ENCODE measurements at regions not wholly inside any gene's neighbourhood (a gene's known extent, or its start where the extent isn't known, plus 50 kb on each side); places are given as distances from the start of the nearest gene placed in this dataset.

GRCh38 chr6:115539531-115539930, 521.2 kb downstream of the FRK start:
- WGBS (ENCODE audit: missing lambda C conversion rate): 23% methylated on average over 6 of the region's 6 CpGs
- H3K4me2 ChIP-seq: no peak overlapping the region
- FAIRE-seq (no peak), ATAC-seq (no peak), DNase-seq (ENCODE audit: low read depth in 1 of 2, low spot score in 1 of 2) (no peak)
- TF ChIP-seq KDM5A (IDR thresholded peaks at IDR 0.05): no peak
- no peak for TF ChIP-seq JUNB (IDR thresholded peaks at IDR 0.05)
- no peak for TF ChIP-seq RNF2 (IDR thresholded peaks at IDR 0.05; ENCODE audit: borderline replicate concordance, low read depth)
- TF ChIP-seq CBX8 (IDR thresholded peaks at IDR 0.05): no peak
- no peak for TF ChIP-seq ZNF302 (CRISPR knock-in tag; IDR thresholded peaks at IDR 0.05)
- no peak for TF ChIP-seq FOSL2 (IDR thresholded peaks at IDR 0.05)
- no peak for TF ChIP-seq FOSL2 (CRISPR knock-in tag; IDR thresholded peaks at IDR 0.05)
- no peak for TF ChIP-seq USF2 (IDR thresholded peaks at IDR 0.05)
- no peak for TF ChIP-seq ZC3H11A (IDR thresholded peaks at IDR 0.05)
- no peak for TF ChIP-seq EHMT2 (IDR thresholded peaks at IDR 0.05; ENCODE audit: low read depth)
- TF ChIP-seq PHF8 (IDR thresholded peaks at IDR 0.05; ENCODE audit: borderline replicate concordance, low read depth): no peak
- no peak for TF ChIP-seq HEYL (CRISPR knock-in tag; IDR thresholded peaks at IDR 0.05)
- no peak for TF ChIP-seq CBX2 (IDR thresholded peaks at IDR 0.05; ENCODE audit: borderline replicate concordance, low read depth)
- TF ChIP-seq ZSCAN20 (CRISPR knock-in tag; IDR thresholded peaks at IDR 0.05): no peak
- no peak for TF ChIP-seq POLR2AphosphoS2 (conservative IDR thresholded peaks at IDR 0.05; ENCODE audit: low read length)
- no peak for TF ChIP-seq KDM1A (IDR thresholded peaks at IDR 0.05; ENCODE audit: low read depth)
- no peak for TF ChIP-seq TFCP2L1 (CRISPR knock-in tag; IDR thresholded peaks at IDR 0.05)
- TF ChIP-seq POLR2A (IDR thresholded peaks at IDR 0.05; ENCODE audit: low read length): no peak
- no peak for TF ChIP-seq CEBPB (IDR thresholded peaks at IDR 0.05)
- TF ChIP-seq HES2 (IDR thresholded peaks at IDR 0.05): no peak
- TF ChIP-seq HOXB5 (CRISPR knock-in tag; IDR thresholded peaks at IDR 0.05): no peak
- no peaks in the 10 kb centered on the region for H3K4me1 ChIP-seq
- no peaks in the 10 kb centered on the region for H3K9me3 ChIP-seq
- no peak overlapping the region for H3K4me3 ChIP-seq
- ChIA-PET POLR2A (no interaction called here), CTCF (no interaction called here)
- no peak overlapping the region for H3K27ac ChIP-seq

GRCh38 chr6:115524821-115525220, 535.9 kb downstream of the FRK start:
- FAIRE-seq: no peak
- no peak overlapping the region for H3K4me3 ChIP-seq
- TF ChIP-seq, protein P1, sequence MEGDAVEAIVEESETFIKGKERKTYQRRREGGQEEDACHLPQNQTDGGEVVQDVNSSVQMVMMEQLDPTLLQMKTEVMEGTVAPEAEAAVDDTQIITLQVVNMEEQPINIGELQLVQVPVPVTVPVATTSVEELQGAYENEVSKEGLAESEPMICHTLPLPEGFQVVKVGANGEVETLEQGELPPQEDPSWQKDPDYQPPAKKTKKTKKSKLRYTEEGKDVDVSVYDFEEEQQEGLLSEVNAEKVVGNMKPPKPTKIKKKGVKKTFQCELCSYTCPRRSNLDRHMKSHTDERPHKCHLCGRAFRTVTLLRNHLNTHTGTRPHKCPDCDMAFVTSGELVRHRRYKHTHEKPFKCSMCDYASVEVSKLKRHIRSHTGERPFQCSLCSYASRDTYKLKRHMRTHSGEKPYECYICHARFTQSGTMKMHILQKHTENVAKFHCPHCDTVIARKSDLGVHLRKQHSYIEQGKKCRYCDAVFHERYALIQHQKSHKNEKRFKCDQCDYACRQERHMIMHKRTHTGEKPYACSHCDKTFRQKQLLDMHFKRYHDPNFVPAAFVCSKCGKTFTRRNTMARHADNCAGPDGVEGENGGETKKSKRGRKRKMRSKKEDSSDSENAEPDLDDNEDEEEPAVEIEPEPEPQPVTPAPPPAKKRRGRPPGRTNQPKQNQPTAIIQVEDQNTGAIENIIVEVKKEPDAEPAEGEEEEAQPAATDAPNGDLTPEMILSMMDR (IDR thresholded peaks at IDR 0.05): no peak
- TF ChIP-seq BHLHE40 (IDR thresholded peaks at IDR 0.05; ENCODE audit: low read depth, low read length): no peak
- TF ChIP-seq RFX5 (IDR thresholded peaks at IDR 0.05): no peak
- no peak for TF ChIP-seq ELK1 (IDR thresholded peaks at IDR 0.05; ENCODE audit: low read depth, low read length)
- no peak for TF ChIP-seq EHF (CRISPR knock-in tag; IDR thresholded peaks at IDR 0.05)
- TF ChIP-seq HOXB13 (CRISPR knock-in tag; IDR thresholded peaks at IDR 0.05; ENCODE audit: low read depth): no peak
- TF ChIP-seq, protein P2, sequence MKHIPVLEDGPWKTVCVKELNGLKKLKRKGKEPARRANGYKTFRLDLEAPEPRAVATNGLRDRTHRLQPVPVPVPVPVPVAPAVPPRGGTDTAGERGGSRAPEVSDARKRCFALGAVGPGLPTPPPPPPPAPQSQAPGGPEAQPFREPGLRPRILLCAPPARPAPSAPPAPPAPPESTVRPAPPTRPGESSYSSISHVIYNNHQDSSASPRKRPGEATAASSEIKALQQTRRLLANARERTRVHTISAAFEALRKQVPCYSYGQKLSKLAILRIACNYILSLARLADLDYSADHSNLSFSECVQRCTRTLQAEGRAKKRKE (CRISPR knock-in tag; IDR thresholded peaks at IDR 0.05; ENCODE audit: low read depth): no peak
- TF ChIP-seq CHD2 (IDR thresholded peaks at IDR 0.05; ENCODE audit: low read length, partially characterized antibody): no peak
- no peak for TF ChIP-seq SREBF2 (IDR thresholded peaks at IDR 0.05)
- TF ChIP-seq TP53 (CRISPR knock-in tag; IDR thresholded peaks at IDR 0.05): no peak
- TF ChIP-seq ZC3H11A (IDR thresholded peaks at IDR 0.05): no peak
- TF ChIP-seq KDM5A (IDR thresholded peaks at IDR 0.05): no peak
- TF ChIP-seq KDM1A (IDR thresholded peaks at IDR 0.05; ENCODE audit: low read depth): no peak
- TF ChIP-seq JUNB (IDR thresholded peaks at IDR 0.05): no peak
- TF ChIP-seq, protein P3, sequence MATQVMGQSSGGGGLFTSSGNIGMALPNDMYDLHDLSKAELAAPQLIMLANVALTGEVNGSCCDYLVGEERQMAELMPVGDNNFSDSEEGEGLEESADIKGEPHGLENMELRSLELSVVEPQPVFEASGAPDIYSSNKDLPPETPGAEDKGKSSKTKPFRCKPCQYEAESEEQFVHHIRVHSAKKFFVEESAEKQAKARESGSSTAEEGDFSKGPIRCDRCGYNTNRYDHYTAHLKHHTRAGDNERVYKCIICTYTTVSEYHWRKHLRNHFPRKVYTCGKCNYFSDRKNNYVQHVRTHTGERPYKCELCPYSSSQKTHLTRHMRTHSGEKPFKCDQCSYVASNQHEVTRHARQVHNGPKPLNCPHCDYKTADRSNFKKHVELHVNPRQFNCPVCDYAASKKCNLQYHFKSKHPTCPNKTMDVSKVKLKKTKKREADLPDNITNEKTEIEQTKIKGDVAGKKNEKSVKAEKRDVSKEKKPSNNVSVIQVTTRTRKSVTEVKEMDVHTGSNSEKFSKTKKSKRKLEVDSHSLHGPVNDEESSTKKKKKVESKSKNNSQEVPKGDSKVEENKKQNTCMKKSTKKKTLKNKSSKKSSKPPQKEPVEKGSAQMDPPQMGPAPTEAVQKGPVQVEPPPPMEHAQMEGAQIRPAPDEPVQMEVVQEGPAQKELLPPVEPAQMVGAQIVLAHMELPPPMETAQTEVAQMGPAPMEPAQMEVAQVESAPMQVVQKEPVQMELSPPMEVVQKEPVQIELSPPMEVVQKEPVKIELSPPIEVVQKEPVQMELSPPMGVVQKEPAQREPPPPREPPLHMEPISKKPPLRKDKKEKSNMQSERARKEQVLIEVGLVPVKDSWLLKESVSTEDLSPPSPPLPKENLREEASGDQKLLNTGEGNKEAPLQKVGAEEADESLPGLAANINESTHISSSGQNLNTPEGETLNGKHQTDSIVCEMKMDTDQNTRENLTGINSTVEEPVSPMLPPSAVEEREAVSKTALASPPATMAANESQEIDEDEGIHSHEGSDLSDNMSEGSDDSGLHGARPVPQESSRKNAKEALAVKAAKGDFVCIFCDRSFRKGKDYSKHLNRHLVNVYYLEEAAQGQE (IDR thresholded peaks at IDR 0.05): no peak
- no peak overlapping the region for H3K27ac ChIP-seq
- H3K9me3 ChIP-seq: no peaks in the 10 kb centered on the region
- CTCF ChIA-PET: no interaction called here
- WGBS (ENCODE audit: missing lambda C conversion rate): 7% methylated on average over 2 of the region's 2 CpGs
- POLR2A ChIA-PET: no interaction called here
- no peaks in the 10 kb centered on the region for H3K4me1 ChIP-seq
- DNase-seq (ENCODE audit: low read depth in 1 of 2, low spot score in 1 of 2): no peak
- no peak for ATAC-seq
- no peak overlapping the region for H3K4me2 ChIP-seq
